Epithelial cell of prostate (primary cell): ENCODE measurements at regions not wholly inside any gene's neighbourhood (a gene's known extent, or its start where the extent isn't known, plus 50 kb on each side); places are given as distances from the start of the nearest gene placed in this dataset.
"Not testable (repeated sequence)": the region's sequence is repeated elsewhere in the genome, so short reads cannot be mapped to it uniquely, and the experiment has no call there.

ENCODE experiments used
- DNase-seq: peaks from one replicate; pipeline ENCODE4 v3.0.0-alpha.2; 2011; ENCODE audit warnings: low read depth, low spot score
- H3K27ac ChIP-seq: fragments of 450-650 bp; 2 replicates; pipeline ENCODE4 v1.5.1; 2017; ENCODE audit warnings: mild to moderate bottlenecking

DNA sequence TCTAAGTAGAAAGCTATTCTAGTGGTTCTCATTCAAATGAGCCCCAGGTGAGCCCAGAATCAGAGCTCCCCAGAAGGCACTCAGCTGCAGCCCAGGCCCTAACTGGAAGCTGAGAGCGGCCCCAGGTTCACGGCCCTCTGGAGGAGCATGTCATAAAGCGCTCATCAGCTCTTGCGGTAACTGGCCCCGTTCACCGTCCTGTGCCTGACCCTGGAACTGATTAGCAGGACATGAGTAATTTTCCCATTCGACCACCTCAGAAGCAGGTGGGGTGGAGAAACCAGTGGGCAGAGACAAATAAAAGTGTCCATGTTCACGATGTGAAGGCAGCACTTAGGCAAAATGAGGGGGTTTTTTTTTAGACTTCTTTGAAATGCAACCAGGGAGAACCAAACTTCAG lies 136.1 kb upstream of the LYZL2 start:
- DNase-seq = no peak
- no peak overlapping the region for H3K27ac ChIP-seq

DNA sequence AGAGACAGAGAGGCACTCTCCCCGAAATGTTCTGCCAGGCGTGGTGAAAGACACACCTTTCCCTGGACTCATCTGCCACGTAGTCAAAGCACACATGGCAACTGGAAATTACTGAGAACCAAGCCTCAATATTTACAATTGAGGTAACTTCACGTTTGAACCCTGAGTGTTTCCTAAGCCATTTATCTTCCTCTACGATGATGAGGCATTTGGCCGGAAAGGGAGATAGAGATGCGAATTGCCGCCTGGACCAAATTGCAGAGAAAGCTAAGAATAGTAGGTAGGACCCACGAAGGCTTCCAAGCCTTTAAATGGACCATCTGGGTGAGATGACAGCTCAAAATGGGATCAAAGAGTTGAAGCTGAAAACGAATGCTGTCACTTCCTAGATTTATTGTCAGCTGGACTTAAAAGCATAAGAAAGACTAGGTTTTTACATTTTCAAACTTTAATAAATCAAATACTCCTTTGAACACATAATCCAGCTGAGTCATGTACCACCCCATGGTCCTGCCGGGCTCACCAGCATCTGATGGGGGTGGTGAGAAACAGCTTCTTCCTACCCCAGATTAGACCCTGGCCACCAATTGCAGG lies 135.6 kb upstream of the LYZL2 start:
- H3K27ac ChIP-seq = no peak overlapping the region
- DNase-seq = no peak

DNA sequence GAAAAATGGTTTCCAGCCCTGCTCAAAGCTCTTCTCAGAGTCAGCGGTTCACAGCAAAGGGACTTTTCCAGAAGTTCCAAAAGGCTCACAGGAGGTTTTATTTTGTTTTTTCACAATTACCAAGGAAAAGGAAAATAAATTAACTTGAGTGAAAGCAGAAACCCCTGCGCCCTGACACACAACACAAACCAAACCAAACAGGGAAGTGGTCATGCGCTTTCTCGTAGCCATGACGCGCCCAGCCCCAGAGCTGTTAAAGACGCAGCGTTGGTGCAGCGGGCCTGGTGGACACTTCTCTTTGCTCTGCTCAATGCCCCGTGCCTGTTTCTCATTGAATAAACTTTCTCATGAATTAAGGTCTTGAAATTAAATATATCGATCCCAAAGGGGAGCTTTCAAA lies 134.4 kb upstream of the LYZL2 start:
- H3K27ac ChIP-seq = no peak overlapping the region
- no peak for DNase-seq

DNA sequence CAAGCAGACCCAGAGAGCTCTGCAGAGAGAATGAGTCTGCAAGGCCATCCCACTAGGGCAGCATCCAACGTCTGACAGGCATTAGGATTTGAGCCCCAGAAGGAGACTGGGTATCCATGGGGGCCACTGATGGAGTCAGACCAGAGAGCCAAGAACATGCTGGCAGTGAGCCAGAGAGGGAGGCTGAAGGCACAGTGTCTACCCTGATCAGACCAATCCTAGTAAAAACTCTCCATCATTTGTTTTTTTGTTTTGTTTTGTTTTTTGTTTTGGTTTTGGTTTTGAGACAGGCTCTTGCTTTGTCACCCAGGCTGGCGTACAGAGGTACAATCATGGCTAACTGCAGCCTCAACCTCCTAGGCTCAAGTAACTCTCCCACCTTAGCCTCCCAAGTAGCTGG lies 133.1 kb upstream of the LYZL2 start:
- no peak for DNase-seq

DNA sequence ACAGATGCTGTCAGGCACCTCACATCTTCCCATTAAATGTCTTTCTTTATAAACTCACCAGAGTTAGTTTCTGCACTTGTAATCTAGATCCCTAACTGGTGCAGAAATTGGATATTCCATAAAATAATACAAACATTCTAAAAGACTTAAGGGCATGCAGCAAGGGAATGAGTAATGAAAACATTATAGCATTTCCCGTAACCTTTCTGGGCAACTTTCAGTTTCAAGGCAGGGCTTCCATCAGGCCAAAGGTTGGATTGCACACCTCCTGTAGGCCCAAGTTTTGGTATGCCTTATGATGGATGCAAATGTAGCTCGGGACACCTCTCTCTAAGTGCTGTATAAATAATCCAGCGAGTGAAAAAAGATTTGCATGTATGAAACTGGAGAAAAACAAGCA lies 129.9 kb upstream of the LYZL2 start:
- no peak overlapping the region for H3K27ac ChIP-seq
- DNase-seq = no peak

More for the DNA sequence above, 133.1 kb upstream of the LYZL2 start:
- no peak overlapping the region for H3K27ac ChIP-seq

DNA sequence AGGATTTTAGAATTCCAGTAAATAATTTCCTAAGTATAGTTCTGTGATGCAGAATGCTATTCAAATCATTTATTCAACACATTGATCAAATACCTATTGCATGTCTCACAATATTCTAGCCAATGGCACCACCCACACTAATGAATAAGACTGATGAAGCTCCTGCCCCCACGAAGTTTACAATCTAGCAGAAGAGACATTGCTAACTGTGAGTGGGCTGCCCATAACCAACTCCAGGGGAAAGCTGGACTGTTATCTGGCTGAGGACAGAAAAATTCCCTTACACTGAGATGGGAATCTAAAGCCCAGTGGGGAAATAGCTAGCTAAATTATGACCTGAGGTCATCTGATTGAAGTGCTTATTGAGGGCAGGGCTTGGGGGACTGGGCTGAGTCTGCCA lies 128.8 kb upstream of the LYZL2 start:
- DNase-seq = no peak
- H3K27ac ChIP-seq = no peak overlapping the region

DNA sequence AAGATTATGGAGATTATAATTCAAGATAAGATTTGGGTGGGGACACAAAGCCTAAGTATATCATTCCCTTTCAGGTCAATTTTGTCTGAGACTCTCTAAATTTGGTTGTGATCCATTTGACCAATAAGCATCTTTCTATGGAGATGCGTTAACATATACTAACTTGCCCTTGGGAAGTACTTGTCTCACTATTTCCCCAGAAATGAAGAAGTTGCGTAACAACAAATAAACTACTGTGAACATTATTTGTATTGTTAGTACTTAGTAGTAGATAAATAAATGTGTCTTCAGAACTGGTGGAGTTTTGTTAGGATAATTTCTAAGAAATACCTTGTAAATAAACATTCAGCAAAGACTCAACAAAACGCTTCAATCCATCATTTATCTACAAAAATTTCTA lies 127.3 kb upstream of the LYZL2 start:
- no peak for DNase-seq
- no peak overlapping the region for H3K27ac ChIP-seq

DNA sequence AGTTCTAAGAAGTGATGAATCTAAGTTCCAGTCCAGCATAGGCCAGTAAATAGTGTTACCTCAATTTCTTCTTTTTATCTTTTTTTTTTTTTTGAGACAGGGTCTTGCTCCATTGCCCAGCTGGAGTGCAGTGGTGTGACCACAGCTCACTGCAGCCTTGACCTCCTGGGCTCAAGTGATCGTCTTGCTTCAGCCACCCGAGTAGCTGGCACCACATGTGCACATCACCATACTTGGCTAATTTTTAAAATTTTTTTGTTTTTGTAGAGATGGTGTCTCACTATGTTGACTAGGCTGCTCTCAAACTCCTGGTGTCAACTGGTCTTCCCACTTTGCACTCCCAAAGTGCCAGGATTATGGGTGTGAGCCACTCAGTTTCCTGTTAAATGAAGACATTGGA lies 126.6 kb upstream of the LYZL2 start:
- no peak for DNase-seq
- no peak overlapping the region for H3K27ac ChIP-seq

DNA sequence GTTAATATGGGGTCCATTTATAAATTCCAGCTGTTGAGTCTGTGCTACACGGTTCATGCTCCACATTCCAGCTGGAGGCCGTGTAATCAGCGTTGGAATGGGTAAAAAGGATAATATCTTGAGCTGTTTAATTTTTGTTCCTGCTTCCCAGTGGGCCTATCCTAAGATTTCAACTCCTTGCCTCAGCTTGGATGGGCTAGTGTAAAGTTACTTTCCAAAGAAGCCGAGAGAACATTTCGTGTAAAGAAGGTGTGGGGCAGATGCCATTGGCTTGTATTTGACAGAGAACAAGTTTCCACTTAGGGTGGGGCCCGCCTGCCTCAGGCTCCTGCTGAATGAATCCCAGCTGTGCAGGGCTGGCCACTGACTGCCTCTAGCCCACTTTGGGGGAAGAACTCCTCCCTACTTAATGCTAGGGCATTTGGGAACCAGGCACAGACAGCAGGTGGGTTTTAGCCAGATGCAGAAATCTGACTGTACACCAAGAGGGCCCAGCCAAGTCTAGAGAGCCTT lies 125.9 kb upstream of the LYZL2 start:
- no peak for DNase-seq
- no peak overlapping the region for H3K27ac ChIP-seq

DNA sequence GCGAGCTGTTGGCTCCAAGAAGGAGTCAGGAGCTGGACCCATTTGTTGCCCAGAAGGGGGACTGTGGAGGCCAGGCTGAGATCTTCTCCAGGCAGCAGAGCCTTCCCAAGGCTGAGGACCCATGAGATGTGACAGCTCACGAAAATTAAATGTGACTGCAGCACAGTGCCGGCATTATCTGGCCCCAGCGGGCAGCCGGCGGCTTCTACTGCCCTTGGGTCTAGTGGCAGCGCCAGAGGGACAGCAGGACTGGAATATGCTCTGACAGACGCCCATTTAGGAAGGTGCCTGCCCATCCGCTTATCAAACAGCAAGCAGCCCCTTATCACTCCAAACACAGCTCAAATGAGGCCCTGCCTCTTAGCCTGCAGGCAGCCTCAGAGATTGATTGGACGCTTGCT lies 122.9 kb upstream of the LYZL2 start:
- H3K27ac ChIP-seq = no peak overlapping the region

DNA sequence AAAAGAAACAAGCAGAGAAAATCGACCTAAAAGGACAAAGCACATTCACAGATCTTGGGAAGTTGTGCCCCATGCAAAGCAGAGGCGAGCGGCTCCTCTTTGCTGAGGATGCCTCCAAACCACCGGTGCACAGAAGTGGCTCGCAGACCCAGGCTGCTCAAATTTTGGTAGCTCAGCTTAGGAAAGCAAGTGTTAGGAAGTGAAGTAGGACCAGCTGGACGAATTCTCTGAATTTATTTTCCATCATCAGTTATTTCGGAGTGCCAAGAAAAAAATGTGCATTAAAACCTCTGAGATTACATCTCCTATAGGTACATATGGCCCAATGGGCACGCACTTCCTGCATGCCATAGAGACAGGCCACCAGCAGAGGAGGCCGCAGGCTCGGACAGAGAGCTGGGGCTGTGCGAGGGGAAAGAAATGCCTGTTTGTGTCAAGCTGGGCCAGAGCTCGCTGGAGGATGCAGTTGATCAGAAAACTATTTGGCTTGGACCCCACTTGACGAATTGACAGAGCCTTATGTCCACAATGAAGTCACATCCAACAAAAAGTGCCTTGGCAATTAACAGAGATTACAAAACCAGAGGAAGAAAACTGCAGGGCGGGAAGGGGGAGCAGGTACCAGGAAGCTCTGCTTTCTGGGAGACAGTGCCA lies 122.3 kb upstream of the LYZL2 start:
- DNase-seq = no peak
- H3K27ac ChIP-seq = no peak overlapping the region

More for the DNA sequence above, 122.9 kb upstream of the LYZL2 start:
- DNase-seq = no peak

DNA sequence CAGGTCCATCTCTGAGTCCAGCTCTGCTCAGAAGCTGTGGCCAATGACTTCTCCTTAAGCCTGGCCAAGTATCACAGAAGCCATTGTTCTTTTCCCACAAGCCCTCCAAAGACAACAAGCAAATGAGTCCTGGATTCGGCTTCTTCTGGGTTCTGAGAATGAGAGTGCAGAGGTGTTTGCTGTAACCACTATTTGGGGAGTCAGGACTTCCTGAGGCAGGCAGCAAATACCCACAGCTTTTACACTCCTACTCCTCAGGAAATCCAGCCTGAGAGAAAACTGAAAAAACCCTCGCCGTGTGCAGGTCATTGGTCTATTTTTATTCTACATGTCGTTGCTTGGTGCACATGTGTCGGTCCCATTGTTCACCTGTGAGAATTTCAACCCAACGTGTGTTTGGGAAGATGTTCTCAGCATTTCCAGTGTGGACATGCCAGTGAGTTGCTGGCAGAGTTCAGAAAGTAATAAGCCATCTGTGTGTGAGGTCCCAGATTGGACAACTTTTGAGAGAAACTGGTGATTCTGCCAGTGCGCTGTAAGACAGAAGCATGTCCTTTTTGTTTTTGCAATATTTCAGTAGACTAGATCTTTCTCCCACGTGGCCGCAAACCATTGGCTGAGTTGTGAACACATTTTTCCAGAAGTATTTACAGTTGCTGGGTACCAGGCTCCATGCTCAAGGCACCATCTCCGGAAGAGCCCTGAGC lies 121.6 kb upstream of the LYZL2 start:
- DNase-seq = no peak
- no peak overlapping the region for H3K27ac ChIP-seq

DNA sequence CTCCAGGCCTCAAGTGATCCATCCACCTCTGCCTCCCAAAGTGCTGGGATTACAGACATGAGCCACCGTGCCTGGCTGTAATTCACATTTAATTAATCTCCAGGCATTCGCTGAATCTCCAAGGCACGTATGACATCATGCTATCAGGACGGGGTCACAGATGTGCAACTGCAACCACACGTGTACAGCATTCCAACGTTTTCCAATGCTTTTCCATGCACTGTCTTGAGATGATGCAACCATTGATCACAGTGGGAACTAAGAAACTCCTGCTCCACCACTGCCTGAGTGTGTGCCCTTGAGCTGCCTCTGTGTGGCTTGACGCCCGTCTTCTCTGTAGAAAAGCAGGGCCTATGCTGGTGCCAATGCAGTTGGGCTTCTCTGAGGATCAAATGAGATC lies 119.8 kb upstream of the LYZL2 start:
- no peak for DNase-seq
- H3K27ac ChIP-seq = no peak overlapping the region

DNA sequence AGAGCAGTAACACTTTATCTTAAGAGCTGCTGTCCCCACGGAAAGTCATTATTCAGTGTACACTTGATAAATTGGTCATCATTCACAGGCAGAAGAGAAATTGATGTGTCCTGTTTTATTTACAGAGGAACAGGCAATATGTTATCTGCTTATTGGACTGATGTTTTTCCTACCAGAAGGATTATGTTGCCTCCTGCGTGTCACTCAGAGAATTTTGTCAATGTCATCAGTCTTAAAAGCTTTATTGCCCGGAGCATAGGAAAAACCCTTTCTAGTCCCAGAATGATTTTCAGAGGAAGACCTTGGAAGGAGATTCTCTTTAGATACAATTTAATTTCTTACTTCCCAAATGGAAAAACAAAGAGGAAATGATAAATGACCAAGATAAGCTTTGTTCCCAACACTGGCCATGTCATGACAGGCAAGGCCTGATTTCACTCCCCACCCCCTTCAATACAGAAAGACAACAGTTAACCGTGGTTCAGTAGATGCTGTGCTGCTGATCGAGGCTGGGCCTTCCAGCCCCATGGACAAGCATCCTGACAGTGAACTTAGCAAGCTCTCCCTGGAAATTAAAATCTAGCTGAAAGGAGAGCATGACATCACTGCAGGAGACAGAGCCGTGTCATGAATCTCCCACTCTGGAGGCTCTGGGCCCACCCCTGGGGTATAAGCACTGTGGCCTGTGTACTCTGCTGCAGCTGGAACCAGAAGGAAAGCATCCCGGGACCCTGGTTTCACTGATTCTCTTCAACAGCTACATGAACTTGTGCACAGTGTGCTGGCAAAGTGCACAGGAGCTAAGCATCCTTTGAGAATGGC lies 118.8 kb upstream of the LYZL2 start:
- DNase-seq = no peak
- no peak overlapping the region for H3K27ac ChIP-seq

DNA sequence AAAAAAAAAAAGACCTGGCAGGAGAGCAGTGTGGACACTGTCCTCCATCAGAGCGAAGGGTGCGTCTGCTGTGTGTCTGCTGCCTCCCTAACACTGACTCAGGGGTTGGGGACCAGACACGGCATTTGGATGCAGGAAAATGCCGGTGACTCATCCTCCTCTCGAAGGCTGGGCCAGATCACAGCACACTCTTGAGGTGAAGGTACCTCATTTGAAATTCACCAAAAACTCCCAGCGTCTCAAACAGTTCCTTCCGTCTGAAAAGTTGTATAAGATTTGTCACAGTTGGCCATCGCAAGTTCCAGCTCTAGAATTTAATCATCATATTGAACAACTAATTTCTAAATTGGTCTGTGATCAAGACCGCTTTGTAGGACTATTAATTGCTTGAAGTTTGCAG lies 118.1 kb upstream of the LYZL2 start:
- no peak for DNase-seq
- no peak overlapping the region for H3K27ac ChIP-seq

DNA sequence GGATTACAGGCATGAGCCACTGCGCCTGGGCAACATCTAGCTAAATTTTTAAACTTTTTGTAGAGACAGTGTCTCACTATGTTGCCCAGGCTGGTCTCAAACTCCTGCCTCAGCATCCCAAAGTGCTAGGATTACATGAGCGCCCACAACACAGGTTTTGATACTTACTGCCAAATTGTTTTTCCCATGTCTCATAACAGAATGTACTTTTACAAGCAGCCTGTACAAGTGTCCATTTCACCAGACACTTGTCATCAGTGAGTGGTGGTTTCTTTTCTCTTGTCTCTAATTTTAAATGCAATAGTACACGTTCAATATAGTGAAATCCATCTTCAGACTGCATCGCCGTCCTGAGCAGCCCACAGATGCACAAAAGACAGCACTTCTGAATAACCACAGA lies 116.4 kb upstream of the LYZL2 start:
- DNase-seq = no peak
- no peak overlapping the region for H3K27ac ChIP-seq

DNA sequence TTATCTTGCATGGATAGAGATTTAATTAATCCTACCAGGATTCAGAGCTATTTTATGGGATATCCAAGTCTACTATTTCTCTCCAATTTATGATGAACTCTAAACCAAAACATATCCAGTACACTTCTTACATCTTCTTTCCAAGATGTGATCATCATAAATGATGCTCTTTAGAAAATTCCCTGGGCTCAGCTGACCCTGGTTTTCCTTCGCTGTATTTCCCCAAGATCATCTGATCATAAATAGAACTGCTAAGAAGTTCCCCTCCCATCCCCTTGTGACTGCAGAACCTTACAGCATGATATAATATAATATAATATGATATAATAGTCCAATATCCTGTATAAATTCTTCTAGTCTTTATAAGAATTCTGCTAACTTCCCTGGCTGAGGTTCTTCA lies 114.6 kb upstream of the LYZL2 start:
- no peak overlapping the region for H3K27ac ChIP-seq
- DNase-seq = no peak

DNA sequence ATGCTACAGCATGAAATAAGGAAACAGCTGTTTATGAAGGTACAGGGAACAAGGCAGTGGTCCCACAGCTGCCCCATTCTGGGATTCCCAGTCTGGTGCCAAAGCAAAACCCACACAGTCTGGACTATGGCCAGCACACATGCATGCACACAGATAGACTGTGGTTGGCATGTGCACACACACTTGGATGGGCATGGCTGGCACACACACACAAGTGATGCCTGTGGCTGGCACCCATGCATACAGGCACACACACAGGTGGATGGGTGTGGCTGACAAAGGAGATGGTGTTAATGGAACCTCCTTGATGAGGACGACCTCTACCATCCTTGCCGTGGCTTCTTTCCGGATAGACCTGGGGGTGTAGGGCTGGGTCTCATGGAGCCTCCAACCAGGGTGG lies 114.0 kb upstream of the LYZL2 start:
- no peak overlapping the region for H3K27ac ChIP-seq
- DNase-seq = no peak

DNA sequence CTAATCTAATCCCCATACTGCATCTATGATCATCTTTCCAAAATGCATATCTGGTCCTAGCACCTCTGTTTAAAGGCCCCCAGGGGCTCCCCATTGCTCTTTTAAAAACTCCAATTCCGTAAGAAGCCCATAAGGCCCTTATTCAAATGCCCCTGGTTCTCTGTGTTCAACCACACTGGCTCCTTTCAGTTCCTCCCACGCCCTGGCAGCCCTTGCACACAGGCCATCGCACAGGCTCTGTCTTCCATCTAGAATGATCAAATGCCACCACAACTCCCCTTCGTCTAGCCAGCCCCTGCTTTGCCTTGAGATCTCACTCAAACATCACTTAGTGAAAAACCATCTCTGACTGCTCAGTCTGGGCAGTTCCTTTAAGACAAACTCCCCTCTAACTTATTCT lies 112.9 kb upstream of the LYZL2 start:
- no peak for DNase-seq
- H3K27ac ChIP-seq = no peak overlapping the region

DNA sequence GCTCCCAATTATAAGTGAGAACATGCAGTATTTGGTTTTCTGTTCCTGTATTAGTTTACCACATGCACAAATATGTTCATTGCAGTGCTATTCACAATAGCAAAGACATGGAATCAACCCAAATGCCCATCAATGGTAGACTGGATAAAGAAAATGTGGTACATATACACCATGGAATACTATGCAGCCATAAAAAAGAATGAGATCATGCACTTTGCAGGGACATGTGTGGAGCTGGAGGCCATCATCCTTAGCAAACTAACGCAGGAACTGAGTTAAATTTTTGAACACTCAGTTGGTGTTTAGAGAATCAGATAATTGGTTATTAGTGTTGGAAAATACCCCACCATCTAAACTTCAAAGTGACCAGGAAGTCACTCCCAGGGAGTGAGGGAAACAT lies 111.2 kb upstream of the LYZL2 start:
- not testable (repeated sequence) for DNase-seq

DNA sequence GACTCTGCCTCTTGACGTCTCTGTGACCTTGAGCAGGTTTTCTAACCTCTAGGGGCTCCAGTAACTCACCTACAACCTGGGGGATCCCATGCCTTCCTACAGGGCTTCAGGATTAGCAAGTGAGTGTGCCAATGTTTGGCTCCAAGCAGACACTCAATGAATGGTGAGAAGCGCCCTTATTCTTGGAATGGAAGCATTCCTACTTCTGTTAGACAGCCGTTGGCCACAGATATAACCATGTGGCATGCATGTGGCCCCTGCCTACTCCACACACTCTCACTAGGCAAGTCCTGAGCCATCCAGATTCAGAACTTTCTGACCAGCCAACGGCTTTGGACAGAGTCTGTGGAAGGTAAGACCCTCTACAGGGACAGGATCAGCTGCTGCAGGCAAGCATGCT lies 108.9 kb upstream of the LYZL2 start:
- DNase-seq = no peak
- no peak overlapping the region for H3K27ac ChIP-seq

More for the DNA sequence above, 111.2 kb upstream of the LYZL2 start:
- not testable (repeated sequence) for H3K27ac ChIP-seq
